GM12878 (cell line): ENCODE measurements at regions not wholly inside any gene's neighbourhood (a gene's known extent, or its start where the extent isn't known, plus 50 kb on each side); places are given as distances from the start of the nearest gene placed in this dataset.

Experiments
- CHD2 ChIP-seq: IDR thresholded peaks from 2 replicates; pipeline ENCODE4 v1.6.1; 2011; ENCODE audit warnings: low read depth, low read length, improper control_type of control experiment, borderline replicate concordance
- CTCF ChIP-seq, 3 experiments: IDR thresholded peaks in 2 of 3; conservative IDR thresholded peaks in 1 of 3; 2 replicates each; pipeline ENCODE4 v1.5.1; 2011; ENCODE audit warnings: low read depth in 3 of 3, low read length in 3 of 3, mild to moderate bottlenecking in 3 of 3, control low read depth in 2 of 3, moderate library complexity in 2 of 3, inconsistent platforms in 1 of 3, mixed read lengths in 1 of 3; ENCODE audit not compliant: control insufficient read depth in 2 of 3, insufficient read depth in 1 of 3; ENCODE audit errors: extremely low read depth in 1 of 3
- HCFC1 ChIP-seq: fragments of 150-350 bp; IDR thresholded peaks from 2 replicates; pipeline ENCODE4 v1.6.1; 2014; ENCODE audit warnings: low read length
- MXI1 ChIP-seq: fragments of 150-350 bp; IDR thresholded peaks from 2 replicates; pipeline ENCODE4 v1.6.1; 2011; ENCODE audit warnings: low read depth, mild to moderate bottlenecking, inconsistent platforms, low read length, improper control_type of control experiment
- POLR2A ChIP-seq: IDR thresholded peaks from 2 replicates; pipeline ENCODE4 v1.6.1; 2011; ENCODE audit warnings: low read depth, mild to moderate bottlenecking, low read length
- POLR2AphosphoS5 ChIP-seq: IDR thresholded peaks from 2 replicates; pipeline ENCODE4 v1.6.1; 2011; ENCODE audit warnings: mild to moderate bottlenecking, low read length, inconsistent platforms
- RAD21 ChIP-seq: IDR thresholded peaks from 2 replicates; pipeline ENCODE4 v1.6.1; 2011; ENCODE audit warnings: mild to moderate bottlenecking, low read depth, low read length, moderate library complexity; ENCODE audit not compliant: insufficient read depth
- SIN3A ChIP-seq: IDR thresholded peaks from 2 replicates; pipeline ENCODE4 v1.6.1; 2012; ENCODE audit warnings: low read depth, low read length, improper control_type of control experiment
- ZNF24 ChIP-seq: fragments of 450-650 bp; IDR thresholded peaks from 2 replicates; pipeline ENCODE4 v1.6.1; 2017; ENCODE audit warnings: antibody characterized with exemption, mild to moderate bottlenecking

DNA sequence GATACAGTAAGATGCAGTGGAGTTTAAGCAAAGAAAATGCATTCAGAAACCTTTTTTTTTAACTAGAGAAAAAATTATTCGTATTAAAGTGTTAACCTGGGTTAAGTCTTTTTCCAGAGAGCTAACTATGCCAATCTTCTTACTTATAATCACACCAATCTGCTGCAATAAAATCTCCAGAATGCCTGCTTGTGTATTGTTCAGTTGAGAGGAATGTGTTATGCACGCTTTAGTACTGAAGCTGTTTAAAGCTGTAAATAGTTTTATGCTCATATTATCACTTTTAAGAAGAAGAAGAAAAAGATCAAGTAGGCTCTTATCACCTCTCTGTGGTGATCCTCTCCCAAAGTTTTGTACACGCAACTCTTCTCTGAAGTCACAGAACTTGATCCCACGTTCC, 528.7 kb downstream of the RFC3 start:
- TF ChIP-seq SIN3A (no peak), CTCF (IDR thresholded peaks at IDR 0.05 in 2 of 3, conservative IDR thresholded peaks at IDR 0.05 in 1 of 3; ENCODE audit: control insufficient read depth in 2 of 3, extremely low read depth in 1 of 3, insufficient read depth in 1 of 3, low read depth in 3 of 3, low read length in 3 of 3) (no peak), RAD21 (no peak), MXI1 (no peak), POLR2A (no peak), HCFC1 (no peak), ZNF24 (no peak), CHD2 (no peak), POLR2AphosphoS5 (no peak)
